HepG2 (cell line): ENCODE measurements at regions not wholly inside any gene's neighbourhood (a gene's known extent, or its start where the extent isn't known, plus 50 kb on each side); places are given as distances from the start of the nearest gene placed in this dataset.

Experiments
- ATAC-seq: fragments of 200-7000 bp; cut with Tn5 transposase; 3 replicates; pipeline ENCODE4 v1.9.1; 2020; ENCODE audit warnings: mild to moderate bottlenecking, moderate library complexity
- BruUV-seq: library from RNA; stranded (reverse); fragments of 400-500 nt; replicated peaks from 2 replicates; lab custom pipeline; 2021; lab: Mats Ljungman, UMichigan
- CTCF ChIA-PET: fragments of 300-600 bp; formaldehyde crosslinking; extraction: SDS; loops from one replicate; lab custom pipeline; 2021; ENCODE audit warnings: low total read pairs, inconsistent platforms, low intra/inter-chr PET ratio; lab: Yijun Ruan, JAX
- POLR2A ChIA-PET: fragments of 350-600 bp; sonication (Branson Sonifier 250); formaldehyde crosslinking; loops from one replicate; lab custom pipeline; 2020; ENCODE audit warnings: antibody characterized with exemption, inconsistent platforms; lab: Yijun Ruan, JAX
- DNase-seq: peaks from one replicate; pipeline ENCODE4 v3.0.0-alpha.2; 2015; ENCODE audit warnings: low spot score
- FAIRE-seq: peaks from 3 replicates; lab custom pipeline; 2011; peaks lifted over from hg19 to GRCh38; lab: Jason Lieb, UNC
- H2AFZ ChIP-seq: one replicate; pipeline ENCODE4 v1.6.1; 2011; ENCODE audit warnings: low read length, inconsistent platforms
- H3K27ac ChIP-seq: fragments of 300-600 bp; 3 replicates; pipeline ENCODE4 v1.8.0; 2011; ENCODE audit warnings: mixed run types, mild to moderate bottlenecking, mixed read lengths, low read length, inconsistent platforms; ENCODE audit not compliant: insufficient read depth; ENCODE audit errors: extremely low read length
- H3K27me3 ChIP-seq, 2 experiments: fragments of 200-600 bp in 1 of 2; 2 replicates in 1 of 2; 3 replicates in 1 of 2; pipeline versions ENCODE4 v1.6.0 to v1.8.0; 2011; ENCODE audit warnings: low read length in 2 of 2, mild to moderate bottlenecking in 2 of 2, moderate library complexity in 2 of 2, inconsistent platforms in 1 of 2; ENCODE audit not compliant: insufficient read depth in 2 of 2, control insufficient read depth in 1 of 2
- H3K36me3 ChIP-seq, 2 experiments: fragments of 200-600 bp in 1 of 2; replicated peaks in 1 of 2; 2 replicates in 1 of 2; 3 replicates in 1 of 2; pipeline versions ENCODE4 v1.5.1 to v1.8.0; 2011; ENCODE audit warnings: low read length in 2 of 2, inconsistent platforms in 1 of 2; ENCODE audit not compliant: insufficient read depth in 2 of 2, control insufficient read depth in 1 of 2
- H3K4me1 ChIP-seq: 2 replicates; pipeline ENCODE4 v1.5.1; 2012; ENCODE audit warnings: low read length, inconsistent platforms; ENCODE audit not compliant: insufficient read depth
- H3K4me2 ChIP-seq: 2 replicates; pipeline ENCODE4 v1.6.0; 2011; ENCODE audit warnings: low read depth, low read length, inconsistent platforms
- H3K4me3 ChIP-seq, 3 experiments: fragments of 200-600 bp in 1 of 3; sonication (generic), shearing (Covaris generic) in 1 of 3; replicated peaks in 1 of 3; 2 replicates each; pipeline ENCODE4 v1.5.1; 2011 to 2016; ENCODE audit warnings: low read length in 3 of 3, inconsistent platforms in 2 of 3, low read depth in 2 of 3, mild to moderate bottlenecking in 2 of 3, control low read depth in 1 of 3, mixed read lengths in 1 of 3; ENCODE audit not compliant: insufficient read depth in 1 of 3
- H3K79me2 ChIP-seq: one replicate; pipeline ENCODE4 v1.6.1; 2011; ENCODE audit warnings: low read length, inconsistent platforms; ENCODE audit not compliant: insufficient read depth
- H3K9ac ChIP-seq: 2 replicates; pipeline ENCODE4 v1.6.0; 2011; ENCODE audit warnings: mild to moderate bottlenecking, low read depth, low read length, inconsistent platforms; ENCODE audit not compliant: insufficient read depth
- H3K9me3 ChIP-seq: 2 replicates; pipeline ENCODE4 v1.5.1; 2012; ENCODE audit warnings: mild to moderate bottlenecking, low read length
- H4K20me1 ChIP-seq: 2 replicates; pipeline ENCODE4 v1.6.0; 2011; ENCODE audit warnings: inconsistent platforms, mild to moderate bottlenecking, low read length, moderate library complexity; ENCODE audit not compliant: insufficient read depth
- EZH2 ChIP-seq: conservative IDR thresholded peaks from 2 replicates; pipeline ENCODE4 v1.6.1; 2012; ENCODE audit warnings: mild to moderate bottlenecking, low read depth, low read length, moderate library complexity
- KDM5A ChIP-seq: fragments of 200-600 bp; sonication (generic); IDR thresholded peaks from 2 replicates; pipeline ENCODE4 v1.7.0; 2018; ENCODE audit warnings: antibody characterized with exemption, mild to moderate bottlenecking, low read length, borderline replicate concordance
- MAFK ChIP-seq, 2 experiments: IDR thresholded peaks in 1 of 2; conservative IDR thresholded peaks in 1 of 2; 2 replicates each; pipeline ENCODE4 v1.6.1; 2011; ENCODE audit warnings: improper control_type of control experiment in 2 of 2, low read length in 2 of 2
- RFX5 ChIP-seq: IDR thresholded peaks from 2 replicates; pipeline ENCODE4 v1.6.1; 2011; ENCODE audit warnings: low read depth, low read length, improper control_type of control experiment
- RNF2 ChIP-seq: fragments of 450-650 bp; conservative IDR thresholded peaks from 2 replicates; pipeline ENCODE4 v1.6.1; 2016; ENCODE audit warnings: low read depth
- ZFP90 ChIP-seq: sonication (generic); formaldehyde crosslinking; IDR thresholded peaks from 2 replicates; pipeline ENCODE4 v1.8.0; 2022; ENCODE audit warnings: missing genetic modification reagents, mild to moderate bottlenecking, inconsistent platforms, borderline replicate concordance
- ZNF20 ChIP-seq: sonication (generic); formaldehyde crosslinking; IDR thresholded peaks from 2 replicates; pipeline ENCODE4 v1.4.0; 2020; ENCODE audit warnings: mild to moderate bottlenecking, moderate library complexity, missing genetic modification reagents
- ZNF326 ChIP-seq: sonication (generic); formaldehyde crosslinking; IDR thresholded peaks from 2 replicates; pipeline ENCODE4 v1.4.0; 2020; ENCODE audit warnings: missing genetic modification reagents, borderline replicate concordance
- ZNF530 ChIP-seq: sonication (generic); formaldehyde crosslinking; IDR thresholded peaks from 2 replicates; pipeline ENCODE4 v1.5.0; 2020; ENCODE audit warnings: low read depth, mild to moderate bottlenecking, missing genetic modification reagents
- ZNF891 ChIP-seq: sonication (generic); formaldehyde crosslinking; IDR thresholded peaks from 2 replicates; pipeline ENCODE4 v1.5.0; 2020; ENCODE audit warnings: mild to moderate bottlenecking, missing genetic modification reagents
- WGBS: methylation state at CpG from one replicate; pipeline ENCODE4 v1.1.6; 2017; ENCODE audit warnings: low lambda C conversion rate; 5-methylcytosine and 5-hydroxymethylcytosine counted together
- in situ Hi-C: cut with HindIII; loops from 2 replicates; pipeline ENCODE4 v1.10.0; 2017; ENCODE audit warnings: low pct_unique_long_range_greater_than_20kb; ENCODE audit not compliant: extremely low pct_ligation_motif_present
- intact Hi-C: fragments of 100-400 bp; cut with micrococcal nuclease; formaldehyde crosslinking; loops from one replicate; pipeline ENCODE4 v1.10.0; 2022; ENCODE audit not compliant: unreplicated experiment
- TF ChIP-seq, protein P1 (sequence below): IDR thresholded peaks from 2 replicates; pipeline ENCODE4 v1.6.1; 2016; ENCODE audit warnings: missing compliant biosample characterization, missing genetic modification reagents, borderline replicate concordance

DNA sequence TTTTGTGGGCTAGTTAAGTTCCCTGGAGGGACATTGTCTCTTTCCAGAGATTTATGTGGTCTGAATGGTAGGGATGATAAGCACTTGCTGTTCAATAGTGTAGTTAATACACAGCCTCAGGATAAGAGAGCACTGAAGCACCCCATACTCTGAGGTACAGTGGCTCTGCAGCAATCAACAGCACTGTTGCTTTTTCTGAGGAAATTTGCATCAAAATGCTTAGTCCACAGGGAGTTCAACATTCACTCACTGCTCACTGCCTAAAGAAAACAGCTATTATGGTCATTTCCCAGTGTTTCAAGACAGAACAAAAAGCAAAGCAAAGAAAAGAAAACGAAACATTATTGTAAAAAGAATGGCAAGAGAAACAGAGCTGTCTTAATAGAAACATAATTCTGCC lies 441.9 kb downstream of the PLOD2 start:
- POLR2A ChIA-PET, result no interaction called here
- ATAC-seq, result no peak
- H3K4me1 ChIP-seq, result no peaks in the 10 kb centered on the region
- no peak overlapping the region for H3K4me3 ChIP-seq
- no peak overlapping the region for H2AFZ ChIP-seq
- no peak overlapping the region for H3K4me2 ChIP-seq
- H3K9ac ChIP-seq, result no peak overlapping the region
- WGBS, result 0% methylated on average over 1 of the region's 1 CpG
- H3K9me3 ChIP-seq, result no peaks in the 10 kb centered on the region
- CTCF ChIA-PET, result no interaction called here
- TF ChIP-seq ZNF20 (CRISPR knock-in tag), result no peak
- TF ChIP-seq, protein P1, sequence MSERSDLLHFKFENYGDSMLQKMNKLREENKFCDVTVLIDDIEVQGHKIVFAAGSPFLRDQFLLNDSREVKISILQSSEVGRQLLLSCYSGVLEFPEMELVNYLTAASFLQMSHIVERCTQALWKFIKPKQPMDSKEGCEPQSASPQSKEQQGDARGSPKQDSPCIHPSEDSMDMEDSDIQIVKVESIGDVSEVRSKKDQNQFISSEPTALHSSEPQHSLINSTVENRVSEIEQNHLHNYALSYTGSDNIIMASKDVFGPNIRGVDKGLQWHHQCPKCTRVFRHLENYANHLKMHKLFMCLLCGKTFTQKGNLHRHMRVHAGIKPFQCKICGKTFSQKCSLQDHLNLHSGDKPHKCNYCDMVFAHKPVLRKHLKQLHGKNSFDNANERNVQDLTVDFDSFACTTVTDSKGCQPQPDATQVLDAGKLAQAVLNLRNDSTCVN, result no peak
- TF ChIP-seq KDM5A, result no peak
- TF ChIP-seq EZH2, result no peak
- TF ChIP-seq ZNF891 (CRISPR knock-in tag), result no peak
- no peak for TF ChIP-seq MAFK (conservative IDR thresholded peaks at IDR 0.05 in 1 of 2, IDR thresholded peaks at IDR 0.05 in 1 of 2; ENCODE audit: low read length in 2 of 2)
- no peak for TF ChIP-seq ZNF326 (CRISPR knock-in tag)
- TF ChIP-seq RNF2, result no peak
- TF ChIP-seq RFX5, result no peak
- no peak for TF ChIP-seq ZNF530 (CRISPR knock-in tag)
- TF ChIP-seq ZFP90 (CRISPR knock-in tag), result no peak
- in situ Hi-C loops, result no loop called here
- H3K27me3 ChIP-seq, result no peaks in the 10 kb centered on the region
- intact Hi-C loops, result no loop called here
- BruUV-seq, result no TSS peak
- no peaks in the 10 kb centered on the region for H3K36me3 ChIP-seq
- no peaks in the 10 kb centered on the region for H4K20me1 ChIP-seq
- no peak overlapping the region for H3K27ac ChIP-seq
- DNase-seq, result no peak
- no peaks in the 10 kb centered on the region for H3K79me2 ChIP-seq
- FAIRE-seq, result no peak
